HG03097 (cell line): ENCODE measurements at regions not wholly inside any gene's neighbourhood (a gene's known extent, or its start where the extent isn't known, plus 50 kb on each side); places are given as distances from the start of the nearest gene placed in this dataset.

Source experiments
- ATAC-seq: cut with Tn5 transposase; IDR thresholded peaks from one replicate; pipeline ENCODE4 v1.9.1; 2021; ENCODE audit not compliant: unreplicated experiment, low FRiP score

GRCh38 chr10:83553366-83553765 is 585.9 kb upstream of the GHITM start:
- ATAC-seq, result no peak

GRCh38 chr10:83555264-83555663 is 584.0 kb upstream of the GHITM start:
- no peak for ATAC-seq

- no peak for ATAC-seq
These were observed 576.9 kb upstream of the GHITM start for GRCh38 chr10:83562381-83562780.

GRCh38 chr10:83564889-83565588 is 574.3 kb upstream of the GHITM start:
- no peak for ATAC-seq

- ATAC-seq, result no peak
These were observed 567.3 kb upstream of the GHITM start for GRCh38 chr10:83572036-83572435.

GRCh38 chr10:83574770-83575169 is 564.5 kb upstream of the GHITM start:
- no peak for ATAC-seq

GRCh38 chr10:83577421-83577820 is 561.9 kb upstream of the GHITM start:
- no peak for ATAC-seq

GRCh38 chr10:83580373-83581012 is 558.8 kb upstream of the GHITM start:
- ATAC-seq, result no peak

GRCh38 chr10:83582407-83583095 is 556.8 kb upstream of the GHITM start:
- ATAC-seq, result no peak

GRCh38 chr10:83585686-83586085 is 553.6 kb upstream of the GHITM start:
- ATAC-seq, result no peak

GRCh38 chr10:83592337-83592935 is 546.9 kb upstream of the GHITM start:
- no peak for ATAC-seq

GRCh38 chr10:83603708-83604107 is 535.6 kb upstream of the GHITM start:
- ATAC-seq, result no peak

- no peak for ATAC-seq
These were observed 533.3 kb upstream of the GHITM start for GRCh38 chr10:83605783-83606630.

GRCh38 chr10:83607959-83608745 is 531.2 kb upstream of the GHITM start:
- ATAC-seq, result no peak

GRCh38 chr10:83612050-83612449 is 527.3 kb upstream of the GHITM start:
- no peak for ATAC-seq

- ATAC-seq, result no peak
These were observed 526.6 kb upstream of the GHITM start for GRCh38 chr10:83612746-83613145.

- ATAC-seq, result no peak
These were observed 522.1 kb upstream of the GHITM start for GRCh38 chr10:83617172-83617571.

- ATAC-seq, result no peak
These were observed 521.4 kb upstream of the GHITM start for GRCh38 chr10:83617692-83618545.

- ATAC-seq, result no peak
These were observed 513.4 kb upstream of the GHITM start for GRCh38 chr10:83625831-83626360.
